Activated CD8-positive, alpha-beta T cell treated with anti-CD3 and anti-CD28 coated beads for 36 hours (primary cell): ENCODE measurements at regions not wholly inside any gene's neighbourhood (a gene's known extent, or its start where the extent isn't known, plus 50 kb on each side); places are given as distances from the start of the nearest gene placed in this dataset.

Source experiments
- ATAC-seq: fragments of 200-7000 bp; cut with Tn5 transposase; one replicate; pipeline ENCODE4 v1.10.0; 2021; ENCODE audit warnings: mild to moderate bottlenecking, moderate library complexity
- CTCF ChIA-PET: fragments of 350-600 bp; sonication (Branson Sonifier 250); formaldehyde crosslinking; loops from one replicate; lab custom pipeline; 2021; ENCODE audit warnings: antibody characterized with exemption; lab: Charles Lee
- POLR2A ChIA-PET: fragments of 350-600 bp; sonication (Branson Sonifier 250); formaldehyde crosslinking; loops from one replicate; lab custom pipeline; 2021; ENCODE audit warnings: antibody characterized with exemption; lab: Charles Lee
- DNase-seq: peaks from one replicate; pipeline ENCODE4 v3.0.0-alpha.2; 2020
- H3K27ac Mint-ChIP-seq: one replicate; pipeline ENCODE4 v1.8.0; 2021; ENCODE audit warnings: mild to moderate bottlenecking, mixed read lengths
- H3K27me3 Mint-ChIP-seq: one replicate; pipeline ENCODE4 v1.8.0; 2021; ENCODE audit warnings: mixed read lengths
- H3K36me3 Mint-ChIP-seq: one replicate; pipeline ENCODE4 v1.8.0; 2021; ENCODE audit warnings: low read depth, mixed read lengths
- H3K4me1 Mint-ChIP-seq: one replicate; pipeline ENCODE4 v1.8.0; 2021; ENCODE audit warnings: low read depth, mixed read lengths
- H3K4me3 Mint-ChIP-seq: one replicate; pipeline ENCODE4 v1.8.0; 2021; ENCODE audit warnings: mild to moderate bottlenecking, moderate library complexity, mixed read lengths
- H3K9me3 Mint-ChIP-seq: one replicate; pipeline ENCODE4 v1.8.0; 2021; ENCODE audit warnings: mixed read lengths
- intact Hi-C: fragments of 100-400 bp; cut with micrococcal nuclease; formaldehyde crosslinking; loops from one replicate; pipeline ENCODE4 v1.10.0; 2022
- TF ChIP-seq, protein P1 (sequence below): fragments of 200-600 bp; IDR thresholded peaks from one replicate; pipeline ENCODE4 v1.8.0; 2022; ENCODE audit warnings: antibody characterized with exemption, mild to moderate bottlenecking

DNA sequence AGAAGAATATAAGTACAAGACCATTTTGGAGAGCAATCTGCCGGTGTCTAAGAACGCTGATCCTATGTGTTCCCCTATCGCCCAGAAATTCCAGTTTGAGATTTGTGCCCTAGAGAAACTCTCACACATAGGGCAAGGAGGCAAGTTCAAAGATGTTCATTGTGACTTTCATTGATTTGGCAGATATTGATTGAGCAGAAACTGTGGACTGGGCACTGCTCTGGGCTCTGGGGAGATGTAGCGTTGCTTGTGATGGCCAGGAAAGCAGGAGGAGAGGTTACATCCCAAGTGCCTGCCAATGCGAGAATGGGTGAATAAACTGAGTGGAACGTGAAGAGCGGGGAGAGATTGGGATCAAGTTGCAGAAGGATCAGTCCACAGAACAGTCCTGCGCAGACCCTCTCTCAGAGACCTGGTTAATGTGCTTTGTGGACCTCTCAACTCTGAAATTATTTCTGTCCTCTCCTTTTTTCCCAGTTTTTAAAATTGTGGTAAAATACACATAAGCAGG lies 123.9 kb upstream of the PEG3 start:
- DNase-seq: no peak
- Mint-ChIP-seq H3K9me3 (peaks cover 21% of the 10 kb centered on the region), H3K27ac (no peak overlapping the region), H3K36me3 (no peaks in the 10 kb centered on the region), H3K4me3 (no peak overlapping the region), H3K4me1 (no peaks in the 10 kb centered on the region), H3K27me3 (peaks cover 4% of the 10 kb centered on the region)
- POLR2A ChIA-PET: no interaction called here
- TF ChIP-seq, protein P1, sequence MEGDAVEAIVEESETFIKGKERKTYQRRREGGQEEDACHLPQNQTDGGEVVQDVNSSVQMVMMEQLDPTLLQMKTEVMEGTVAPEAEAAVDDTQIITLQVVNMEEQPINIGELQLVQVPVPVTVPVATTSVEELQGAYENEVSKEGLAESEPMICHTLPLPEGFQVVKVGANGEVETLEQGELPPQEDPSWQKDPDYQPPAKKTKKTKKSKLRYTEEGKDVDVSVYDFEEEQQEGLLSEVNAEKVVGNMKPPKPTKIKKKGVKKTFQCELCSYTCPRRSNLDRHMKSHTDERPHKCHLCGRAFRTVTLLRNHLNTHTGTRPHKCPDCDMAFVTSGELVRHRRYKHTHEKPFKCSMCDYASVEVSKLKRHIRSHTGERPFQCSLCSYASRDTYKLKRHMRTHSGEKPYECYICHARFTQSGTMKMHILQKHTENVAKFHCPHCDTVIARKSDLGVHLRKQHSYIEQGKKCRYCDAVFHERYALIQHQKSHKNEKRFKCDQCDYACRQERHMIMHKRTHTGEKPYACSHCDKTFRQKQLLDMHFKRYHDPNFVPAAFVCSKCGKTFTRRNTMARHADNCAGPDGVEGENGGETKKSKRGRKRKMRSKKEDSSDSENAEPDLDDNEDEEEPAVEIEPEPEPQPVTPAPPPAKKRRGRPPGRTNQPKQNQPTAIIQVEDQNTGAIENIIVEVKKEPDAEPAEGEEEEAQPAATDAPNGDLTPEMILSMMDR: no peak
- CTCF ChIA-PET: no interaction called here
- no peak for ATAC-seq
- intact Hi-C loops: no loop called here

DNA sequence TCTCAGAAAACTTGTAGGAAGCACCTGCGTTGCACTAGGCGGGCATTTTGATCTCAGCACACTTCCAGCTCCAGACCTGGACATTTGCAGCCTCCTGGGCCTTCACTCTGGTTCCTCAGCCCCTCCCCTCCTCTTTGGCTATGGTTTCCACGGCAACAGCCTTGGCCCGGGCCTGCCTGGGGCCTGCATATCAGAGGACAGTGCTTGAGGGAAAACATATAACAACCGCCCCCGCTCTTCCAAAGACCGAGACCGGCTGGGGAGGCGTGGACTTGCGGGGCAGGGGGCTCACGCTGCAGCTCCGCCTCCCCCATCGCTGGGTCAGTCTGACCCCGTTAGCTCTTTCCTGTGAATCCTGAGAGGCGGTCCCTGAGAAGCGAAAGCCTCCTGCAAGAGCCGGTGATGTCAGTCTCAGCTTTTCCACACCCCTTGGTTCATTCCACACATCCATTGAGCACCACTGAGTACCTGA lies 125.7 kb upstream of the PEG3 start:
- peaks cover 4% of the 10 kb centered on the region for H3K27me3 Mint-ChIP-seq
- no peak overlapping the region for H3K27ac Mint-ChIP-seq
- no peak overlapping the region for H3K4me3 Mint-ChIP-seq
- DNase-seq (no peak), ATAC-seq (no peak)
- TF ChIP-seq, protein P1: no peak
- ChIA-PET POLR2A (no interaction called here), CTCF (no interaction called here)
- peaks cover 19% of the 10 kb centered on the region for H3K9me3 Mint-ChIP-seq
- intact Hi-C loops: no loop called here
- no peaks in the 10 kb centered on the region for H3K36me3 Mint-ChIP-seq
- no peaks in the 10 kb centered on the region for H3K4me1 Mint-ChIP-seq

DNA sequence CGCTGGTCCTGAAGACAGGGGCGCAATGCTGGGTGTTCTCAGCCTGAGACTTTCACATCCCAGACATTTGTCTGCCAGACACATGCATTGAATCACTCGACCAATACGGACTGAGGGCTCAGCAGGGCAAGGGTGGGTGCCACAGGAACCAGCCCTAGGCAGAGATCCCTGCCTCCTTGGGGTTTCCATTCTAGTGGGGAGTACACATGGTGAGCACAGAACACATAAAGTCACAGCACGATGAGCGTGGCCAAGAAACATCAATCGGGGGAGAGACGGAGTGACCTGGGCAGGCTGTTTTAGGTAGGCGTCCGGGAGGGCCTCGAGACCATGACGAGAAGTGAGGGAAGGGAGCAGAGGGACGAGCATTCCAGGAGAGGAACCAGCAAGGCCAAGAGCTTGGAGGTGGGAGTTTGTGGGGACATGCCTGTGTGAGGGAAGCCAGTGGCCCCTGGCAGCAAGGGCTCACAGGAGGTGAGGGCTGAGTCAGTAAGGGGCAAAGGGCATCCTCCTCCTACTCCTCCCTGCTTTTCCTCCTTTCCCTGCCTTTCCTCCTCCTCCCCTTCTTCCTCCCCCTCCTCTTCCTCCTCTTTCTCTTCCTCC lies 126.3 kb upstream of the PEG3 start:
- H3K27ac Mint-ChIP-seq: no peak overlapping the region
- TF ChIP-seq, protein P1: no peak
- POLR2A ChIA-PET: no interaction called here
- H3K36me3 Mint-ChIP-seq: no peaks in the 10 kb centered on the region
- peaks cover 4% of the 10 kb centered on the region for H3K27me3 Mint-ChIP-seq
- intact Hi-C loops: no loop called here
- no peak for ATAC-seq
- peaks cover 19% of the 10 kb centered on the region for H3K9me3 Mint-ChIP-seq
- no peak for DNase-seq
- CTCF ChIA-PET: no interaction called here
- H3K4me1 Mint-ChIP-seq: no peaks in the 10 kb centered on the region
- no peak overlapping the region for H3K4me3 Mint-ChIP-seq

DNA sequence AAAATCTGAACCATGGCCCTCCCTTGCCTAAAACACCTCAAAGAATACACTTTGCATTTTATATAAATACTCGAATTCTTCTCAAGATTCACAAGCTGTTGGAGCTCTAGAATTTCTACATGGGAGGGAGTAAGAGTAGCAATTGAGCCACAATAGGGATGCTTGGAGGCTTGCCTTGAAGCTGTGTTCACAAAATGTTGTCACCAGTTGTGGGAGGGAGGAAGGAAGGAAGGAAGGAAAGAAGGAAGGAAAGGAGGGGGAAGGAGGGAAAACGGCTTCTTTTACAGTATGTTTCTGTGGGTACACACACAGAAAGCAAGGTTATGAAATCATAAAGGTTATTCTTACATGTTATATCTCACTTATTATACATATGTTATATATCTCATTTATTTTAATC lies 128.6 kb upstream of the PEG3 start:
- no peak for ATAC-seq
- H3K9me3 Mint-ChIP-seq: peaks cover 13% of the 10 kb centered on the region
- no peak for DNase-seq
- H3K27ac Mint-ChIP-seq: no peak overlapping the region
- H3K27me3 Mint-ChIP-seq: peaks cover 4% of the 10 kb centered on the region
- TF ChIP-seq, protein P1: no peak
- intact Hi-C loops: no loop called here
- H3K4me1 Mint-ChIP-seq: no peaks in the 10 kb centered on the region
- ChIA-PET CTCF (no interaction called here), POLR2A (no interaction called here)
- no peak overlapping the region for H3K4me3 Mint-ChIP-seq
- no peaks in the 10 kb centered on the region for H3K36me3 Mint-ChIP-seq

DNA sequence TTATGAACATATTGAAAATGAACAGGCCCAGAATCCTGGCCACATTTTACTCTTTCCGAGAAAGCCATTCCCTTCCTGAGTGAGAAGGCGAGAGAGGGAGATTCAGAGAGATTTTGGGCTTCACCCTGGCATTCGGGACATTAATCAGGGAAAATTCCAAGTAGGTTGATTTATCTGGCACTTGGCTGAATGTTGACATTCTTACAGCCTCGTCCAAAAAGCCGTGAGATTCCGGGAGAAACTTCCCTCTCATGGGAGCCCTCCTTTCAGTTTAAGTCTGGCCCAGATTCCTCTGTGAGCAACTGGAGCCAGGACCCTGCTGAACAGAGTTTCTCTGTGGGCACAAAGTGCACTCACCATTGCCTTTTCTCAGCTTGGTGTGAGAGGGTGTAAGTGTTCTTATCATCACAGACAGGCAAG lies 129.2 kb upstream of the PEG3 start:
- intact Hi-C loops: no loop called here

More for the DNA sequence above, 129.2 kb upstream of the PEG3 start:
- DNase-seq (no peak), ATAC-seq (no peak)
- POLR2A ChIA-PET: no interaction called here
- Mint-ChIP-seq H3K9me3 (peaks cover 9% of the 10 kb centered on the region), H3K27ac (no peak overlapping the region), H3K4me1 (no peaks in the 10 kb centered on the region), H3K27me3 (peaks cover 4% of the 10 kb centered on the region), H3K36me3 (no peaks in the 10 kb centered on the region), H3K4me3 (no peak overlapping the region)
- TF ChIP-seq, protein P1: no peak
- CTCF ChIA-PET: no interaction called here
